H1 (cell line): ENCODE measurements at regions not wholly inside any gene's neighbourhood (a gene's known extent, or its start where the extent isn't known, plus 50 kb on each side); places are given as distances from the start of the nearest gene placed in this dataset.

Experiments
- CTCF ChIA-PET: fragments of 300-600 bp; sonication (Branson Sonifier 250); formaldehyde crosslinking; loops from one replicate; lab custom pipeline; 2021; ENCODE audit not compliant: partially characterized antibody; lab: Charles Lee
- POLR2A ChIA-PET: fragments of 300-600 bp; sonication (Branson Sonifier 250); formaldehyde crosslinking; loops from one replicate; lab custom pipeline; 2021; ENCODE audit warnings: inconsistent platforms; ENCODE audit not compliant: partially characterized antibody; lab: Charles Lee
- DNase-seq, 2 experiments: peaks; one replicate each; pipeline versions ENCODE4 v3.0.0 to v3.0.0-alpha.2; 2010 to 2022; ENCODE audit warnings: low spot score in 2 of 2, low read depth in 1 of 2, mixed read lengths in 1 of 2
- FAIRE-seq: peaks from 2 replicates; lab custom pipeline; 2011; peaks lifted over from hg19 to GRCh38; lab: Jason Lieb, UNC
- H2AFZ ChIP-seq: 2 replicates; pipeline ENCODE4 v1.8.1; 2012; ENCODE audit warnings: low read length, inconsistent platforms
- H2AK5ac ChIP-seq: 2 replicates; pipeline ENCODE4 v1.6.1; 2013; ENCODE audit warnings: low read depth, low read length
- H2BK120ac ChIP-seq: replicated peaks from 2 replicates; pipeline ENCODE3; 2013; ENCODE audit warnings: low read depth, low read length, inconsistent platforms
- H2BK12ac ChIP-seq: 2 replicates; pipeline ENCODE4 v1.6.1; 2013; ENCODE audit warnings: low read depth, low read length
- H2BK15ac ChIP-seq: 2 replicates; pipeline ENCODE4 v1.6.1; 2013; ENCODE audit warnings: low read length
- H2BK20ac ChIP-seq: 2 replicates; pipeline ENCODE4 v1.6.1; 2013; ENCODE audit warnings: low read length
- H2BK5ac ChIP-seq: 2 replicates; pipeline ENCODE4 v1.6.1; 2013; ENCODE audit warnings: low read depth, low read length
- H3K14ac ChIP-seq: 2 replicates; pipeline ENCODE4 v1.6.1; 2013; ENCODE audit warnings: inconsistent platforms; ENCODE audit not compliant: insufficient read length
- H3K18ac ChIP-seq: 2 replicates; pipeline ENCODE4 v1.6.1; 2013; ENCODE audit warnings: low read length; ENCODE audit errors: extremely low read depth
- H3K23ac ChIP-seq: 2 replicates; pipeline ENCODE4 v1.6.1; 2013; ENCODE audit warnings: inconsistent platforms; ENCODE audit not compliant: insufficient read length
- H3K23me2 ChIP-seq: 2 replicates; pipeline ENCODE4 v1.6.1; 2013; ENCODE audit warnings: low read depth, low read length
- H3K27ac ChIP-seq: 2 replicates; pipeline ENCODE4 v1.6.1; 2011; ENCODE audit warnings: low read depth, low read length, inconsistent platforms
- H3K27me3 ChIP-seq, 4 experiments: replicated peaks in 1 of 4; 1 replicate in 1 of 4; 2 replicates in 3 of 4; pipeline versions ENCODE4 v1.6.1 to v1.8.1; 2011 to 2013; ENCODE audit warnings: low read length in 3 of 4, mild to moderate bottlenecking in 3 of 4, inconsistent platforms in 2 of 4, mixed read lengths in 2 of 4, moderate library complexity in 1 of 4; ENCODE audit not compliant: control insufficient read depth in 3 of 4, insufficient read depth in 3 of 4; ENCODE audit errors: extremely low read depth in 1 of 4
- H3K36me3 ChIP-seq, 4 experiments: 2 replicates each; pipeline versions ENCODE4 v1.6.1 to v1.8.1; 2011 to 2013; ENCODE audit warnings: mild to moderate bottlenecking in 4 of 4, low read length in 3 of 4, moderate library complexity in 2 of 4, control low read depth in 1 of 4, inconsistent platforms in 1 of 4; ENCODE audit not compliant: insufficient read depth in 4 of 4, control insufficient read depth in 2 of 4
- H3K4ac ChIP-seq: replicated peaks from 2 replicates; pipeline ENCODE3; 2013; ENCODE audit warnings: low read length, low read depth, mixed read lengths, inconsistent platforms; ENCODE audit not compliant: insufficient read length
- H3K4me1 ChIP-seq, 4 experiments: replicated peaks in 1 of 4; 1 replicate in 1 of 4; 2 replicates in 3 of 4; pipeline versions ENCODE4 v1.6.1 to v1.8.1; 2011 to 2013; ENCODE audit warnings: low read length in 3 of 4, inconsistent platforms in 2 of 4, mixed read lengths in 1 of 4; ENCODE audit not compliant: insufficient read depth in 4 of 4, control insufficient read depth in 3 of 4
- H3K4me2 ChIP-seq, 2 experiments: 2 replicates each; pipeline versions ENCODE4 v1.6.1 to v1.8.1; 2011 to 2013; ENCODE audit warnings: low read depth in 2 of 2, low read length in 2 of 2, control low read depth in 1 of 2, inconsistent platforms in 1 of 2, mild to moderate bottlenecking in 1 of 2; ENCODE audit not compliant: insufficient read depth in 1 of 2
- H3K4me3 ChIP-seq, 4 experiments: fragments of 200-600, 300-600 bp in 1 of 4; sonication (generic), shearing (Covaris generic), sonication (Bioruptor Twin) in 1 of 4; 2 replicates each; pipeline versions ENCODE4 v1.5.1 to v1.8.1; 2011 to 2016; ENCODE audit warnings: low read length in 4 of 4, low read depth in 3 of 4, control low read depth in 2 of 4, inconsistent platforms in 2 of 4, mild to moderate bottlenecking in 2 of 4, mixed read lengths in 1 of 4, moderate library complexity in 1 of 4; ENCODE audit not compliant: insufficient read depth in 2 of 4; ENCODE audit errors: extremely low read depth in 1 of 4
- H3K56ac ChIP-seq: replicated peaks from 2 replicates; pipeline ENCODE3; 2013; ENCODE audit warnings: low read depth, mild to moderate bottlenecking, mixed read lengths, low read length, inconsistent platforms; ENCODE audit not compliant: insufficient read length
- H3K79me1 ChIP-seq: 2 replicates; pipeline ENCODE4 v1.6.1; 2013; ENCODE audit warnings: low read depth, low read length, control low read depth
- H3K79me2 ChIP-seq, 2 experiments: 2 replicates each; pipeline versions ENCODE4 v1.6.1 to v1.8.1; 2012 to 2013; ENCODE audit warnings: low read length in 2 of 2, mild to moderate bottlenecking in 2 of 2, inconsistent platforms in 1 of 2; ENCODE audit not compliant: insufficient read depth in 2 of 2, control insufficient read depth in 1 of 2
- H3K9ac ChIP-seq, 4 experiments: replicated peaks in 1 of 4; 1 replicate in 1 of 4; 2 replicates in 3 of 4; pipeline versions ENCODE4 v1.6.1 to v1.8.1; 2011 to 2013; ENCODE audit warnings: low read depth in 3 of 4, low read length in 3 of 4, control low read depth in 2 of 4, mild to moderate bottlenecking in 2 of 4, moderate library complexity in 2 of 4, inconsistent platforms in 1 of 4; ENCODE audit errors: extremely low read depth in 1 of 4
- H3K9me3 ChIP-seq, 2 experiments: 2 replicates each; pipeline versions ENCODE4 v1.6.1 to v1.8.1; 2012 to 2013; ENCODE audit warnings: mild to moderate bottlenecking in 2 of 2, moderate library complexity in 2 of 2, control low read depth in 1 of 2, inconsistent platforms in 1 of 2, low read depth in 1 of 2, low read length in 1 of 2, mixed read lengths in 1 of 2; ENCODE audit not compliant: insufficient read depth in 2 of 2
- H4K20me1 ChIP-seq, 2 experiments: replicated peaks in 1 of 2; 2 replicates each; pipeline versions ENCODE3 to v1.8.1; 2011 to 2013; ENCODE audit warnings: inconsistent platforms in 2 of 2, low read length in 2 of 2, mild to moderate bottlenecking in 1 of 2; ENCODE audit not compliant: insufficient read depth in 2 of 2, control insufficient read depth in 1 of 2
- H4K5ac ChIP-seq: 2 replicates; pipeline ENCODE4 v1.6.1; 2013; ENCODE audit warnings: low read length, low read depth, mixed read lengths, inconsistent platforms; ENCODE audit not compliant: insufficient read length
- H4K8ac ChIP-seq: 2 replicates; pipeline ENCODE4 v1.8.0; 2013; ENCODE audit warnings: mild to moderate bottlenecking, moderate library complexity, low read length, inconsistent platforms; ENCODE audit not compliant: insufficient read depth; ENCODE audit errors: extremely low read depth
- H4K91ac ChIP-seq: replicated peaks from 2 replicates; pipeline ENCODE3; 2013; ENCODE audit warnings: low read length, mixed read lengths, inconsistent platforms; ENCODE audit not compliant: insufficient read length
- CBX5 ChIP-seq: fragments of 300-800, 300-1000 bp; sonication (generic); IDR thresholded peaks from 2 replicates; pipeline ENCODE4 v1.7.1; 2016; ENCODE audit warnings: antibody characterized with exemption, low read length, low read depth
- CHD2 ChIP-seq: IDR thresholded peaks from 2 replicates; pipeline ENCODE4 v1.6.1; 2012; ENCODE audit warnings: low read length, improper control_type of control experiment
- EGR1 ChIP-seq: IDR thresholded peaks from 2 replicates; pipeline ENCODE4 v1.6.1; 2011; ENCODE audit warnings: low read depth, low read length, borderline replicate concordance
- EP300 ChIP-seq, 2 experiments: IDR thresholded peaks; 1 replicate in 1 of 2; 2 replicates in 1 of 2; pipeline ENCODE4 v1.6.1; 2011 to 2012; ENCODE audit warnings: low read depth in 2 of 2, low read length in 2 of 2, mild to moderate bottlenecking in 2 of 2, borderline replicate concordance in 1 of 2, inconsistent platforms in 1 of 2, moderate library complexity in 1 of 2
- KDM4A ChIP-seq: IDR thresholded peaks from one replicate; pipeline ENCODE4 v1.7.1; 2012; ENCODE audit warnings: low read depth, mild to moderate bottlenecking, moderate library complexity, low read length, inconsistent platforms; ENCODE audit not compliant: severe bottlenecking
- KDM5A ChIP-seq: fragments of 200-600 bp; IDR thresholded peaks from 2 replicates; pipeline ENCODE4 v1.7.1; 2012; ENCODE audit warnings: mild to moderate bottlenecking, low read length, inconsistent platforms, mixed read lengths
- NRF1 ChIP-seq: IDR thresholded peaks from 2 replicates; pipeline ENCODE4 v1.6.1; 2011; ENCODE audit warnings: mild to moderate bottlenecking, low read depth, low read length, improper control_type of control experiment
- SAP30 ChIP-seq: fragments of 300-600 bp; sonication (generic); IDR thresholded peaks from 2 replicates; pipeline ENCODE4 v1.7.1; 2012; ENCODE audit warnings: low read length, moderate library complexity, mild to moderate bottlenecking, inconsistent platforms; ENCODE audit not compliant: insufficient read depth, insufficient replicate concordance
- SUZ12 ChIP-seq: fragments of 200-600 bp; sonication (generic); IDR thresholded peaks from 2 replicates; pipeline ENCODE4 v1.6.1; 2012; ENCODE audit warnings: mild to moderate bottlenecking, inconsistent platforms, low read length, moderate library complexity, mixed read lengths
- TCF12 ChIP-seq: IDR thresholded peaks from 2 replicates; pipeline ENCODE4 v1.6.1; 2011; ENCODE audit warnings: low read depth, mild to moderate bottlenecking, low read length
- TEAD4 ChIP-seq: IDR thresholded peaks from 2 replicates; pipeline ENCODE4 v1.6.1; 2012; ENCODE audit warnings: low read depth, low read length, inconsistent platforms, mixed read lengths
- ZNF274 ChIP-seq: IDR thresholded peaks from 2 replicates; pipeline ENCODE4 v1.7.0; 2012; ENCODE audit warnings: low read length, borderline replicate concordance; ENCODE audit errors: extremely low read depth
- WGBS, 2 experiments: shearing (Covaris generic) in 1 of 2; methylation state at CpG; one replicate each; pipeline versions ENCODE4 v1.1.6 to v1.1.7; 2013 to 2015; ENCODE audit warnings: low lambda C conversion rate in 2 of 2, mixed read lengths in 2 of 2, inconsistent platforms in 1 of 2, low coverage in 1 of 2, missing lambda C conversion rate in 1 of 2; ENCODE audit not compliant: insufficient replicate concordance in 2 of 2, insufficient coverage in 1 of 2, insufficient read length in 1 of 2; ENCODE audit errors: extremely low coverage in 1 of 2, missing lambda C conversion rate in 1 of 2; 5-methylcytosine and 5-hydroxymethylcytosine counted together
- TF ChIP-seq, protein P1 (sequence below): IDR thresholded peaks from 2 replicates; pipeline ENCODE4 v1.6.1; 2012; ENCODE audit warnings: inconsistent platforms

DNA sequence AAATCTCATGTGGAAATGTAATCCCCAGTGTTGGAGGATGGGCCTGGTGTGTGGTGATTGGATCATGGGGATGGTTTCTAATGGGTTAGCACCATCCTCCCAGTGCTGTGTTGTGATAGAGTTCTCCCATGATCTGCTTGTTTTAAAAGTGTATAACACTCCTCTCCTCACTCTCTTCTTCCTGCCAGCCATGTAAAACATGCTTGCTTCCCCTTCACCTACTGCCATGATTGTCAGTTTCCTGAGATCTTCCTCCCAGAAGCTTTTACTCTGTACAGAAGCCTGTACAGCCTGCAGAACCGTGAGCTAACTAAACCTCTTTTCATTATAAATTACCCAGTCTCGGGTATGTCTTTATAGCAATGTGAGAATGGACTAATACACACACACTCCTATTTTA is 499.1 kb downstream of the RASEF start:
- Histone ChIP-seq H4K91ac (no peak overlapping the region), H3K23me2 (peaks cover 2% of the 10 kb centered on the region; the same call in 1 of the 2 replicates), H4K8ac (no peak overlapping the region), H2BK15ac (no peak overlapping the region), H3K27me3 (no peaks in the 10 kb centered on the region), H3K56ac (no peak overlapping the region), H3K23ac (no peak overlapping the region), H3K14ac (no peak overlapping the region), H3K18ac (no peak overlapping the region), H3K4me2 (no peak overlapping the region), H3K27ac (no peak overlapping the region), H2BK5ac (no peak overlapping the region), H3K4me1 (peaks cover 0 to 4% (median 0%) of the 10 kb centered on the region in 4 experiments; a peak in 2 of 7 replicates), H4K5ac (no peak overlapping the region), H3K4ac (no peak overlapping the region), H3K9ac (no peak overlapping the region), H4K20me1 (peaks cover 0 to 2% of the 10 kb centered on the region in 2 experiments), H2BK20ac (no peak overlapping the region), H2BK120ac (no peak overlapping the region), H3K36me3 (no peaks in the 10 kb centered on the region), H2AK5ac (no peak overlapping the region), H3K4me3 (no peak overlapping the region), H2BK12ac (no peak overlapping the region; the same call in 1 of the 2 replicates), H3K79me2 (no peaks in the 10 kb centered on the region; a peak in 1 of 4 replicates), H3K79me1 (no peaks in the 10 kb centered on the region), H3K9me3 (no peaks in the 10 kb centered on the region; a peak in 1 of 4 replicates), H2AFZ (no peak overlapping the region)
- TF ChIP-seq EP300 (IDR thresholded peaks at IDR 0.05; ENCODE audit: borderline replicate concordance in 1 of 2, low read depth in 2 of 2, low read length in 2 of 2) (no peak), TCF12 (no peak), TEAD4 (no peak), SUZ12 (no peak), ZNF274 (no peak), NRF1 (no peak), KDM4A (no peak), SAP30 (no peak), EGR1 (no peak), CBX5 (no peak), CHD2 (no peak), KDM5A (no peak)
- TF ChIP-seq, protein P1, sequence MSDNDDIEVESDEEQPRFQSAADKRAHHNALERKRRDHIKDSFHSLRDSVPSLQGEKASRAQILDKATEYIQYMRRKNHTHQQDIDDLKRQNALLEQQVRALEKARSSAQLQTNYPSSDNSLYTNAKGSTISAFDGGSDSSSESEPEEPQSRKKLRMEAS: no peak
- FAIRE-seq: no peak
- WGBS, 2 experiments: 87% methylated on average over 2 of the region's 2 CpGs; no CpG with 5 or more reads in 1 of the 2 experiments
- no peak for DNase-seq
- CTCF ChIA-PET: interaction anchor here (0.6 kb wide), 1 partner anchor 53 kb away, joined by 6 read pairs; no protein-coding TSS in a partner anchor
- POLR2A ChIA-PET: no interaction called here
